Naive thymus-derived CD8-positive, alpha-beta T cell (primary cell): ENCODE measurements at regions not wholly inside any gene's neighbourhood (a gene's known extent, or its start where the extent isn't known, plus 50 kb on each side); places are given as distances from the start of the nearest gene placed in this dataset.

Source experiments
- ATAC-seq, 2 donors: fragments of 150-1000 bp; cut with Tn5 transposase in 1 of 2; sonication (Bioruptor Pico), chemical (Tn5 transposase) in 1 of 2; 1 replicate in 1 of 2; 2 replicates in 1 of 2; pipeline ENCODE4 v1.10.0; 2021; ENCODE audit warnings: mild to moderate bottlenecking in 2 of 2, moderate library complexity in 2 of 2
- POLR2A ChIA-PET: fragments of 350-600 bp; sonication (Branson Sonifier 250); formaldehyde crosslinking; loops from one replicate; lab custom pipeline; 2021; ENCODE audit warnings: antibody characterized with exemption; lab: Charles Lee
- DNase-seq, 10 donors: peaks; one replicate each; pipeline versions ENCODE4 v3.0.0 to v3.0.0-alpha.2; 2020 to 2022
- H3K27ac Mint-ChIP-seq, 10 donors: one replicate each; pipeline ENCODE4 v1.8.0; 2020 to 2022; ENCODE audit warnings: mild to moderate bottlenecking in 10 of 10, mixed read lengths in 10 of 10, moderate library complexity in 4 of 10, inconsistent platforms in 1 of 10
- H3K27me3 Mint-ChIP-seq, 5 donors: one replicate each; pipeline ENCODE4 v1.8.0; 2021 to 2022; ENCODE audit warnings: mixed read lengths in 5 of 5
- H3K36me3 Mint-ChIP-seq, 3 donors: one replicate each; pipeline ENCODE4 v1.8.0; 2020 to 2022; ENCODE audit warnings: mixed read lengths in 3 of 3, mild to moderate bottlenecking in 2 of 3, inconsistent platforms in 1 of 3
- H3K4me1 Mint-ChIP-seq, 4 donors: one replicate each; pipeline ENCODE4 v1.8.0; 2021 to 2022; ENCODE audit warnings: mixed read lengths in 4 of 4
- H3K4me3 Mint-ChIP-seq, 10 donors: one replicate each; pipeline ENCODE4 v1.8.0; 2020 to 2022; ENCODE audit warnings: mild to moderate bottlenecking in 10 of 10, mixed read lengths in 10 of 10, moderate library complexity in 6 of 10, inconsistent platforms in 1 of 10
- H3K9me3 Mint-ChIP-seq, 9 donors: one replicate each; pipeline ENCODE4 v1.8.0; 2020 to 2022; ENCODE audit warnings: mixed read lengths in 9 of 9, mild to moderate bottlenecking in 3 of 9, inconsistent platforms in 1 of 9, moderate library complexity in 1 of 9

DNA sequence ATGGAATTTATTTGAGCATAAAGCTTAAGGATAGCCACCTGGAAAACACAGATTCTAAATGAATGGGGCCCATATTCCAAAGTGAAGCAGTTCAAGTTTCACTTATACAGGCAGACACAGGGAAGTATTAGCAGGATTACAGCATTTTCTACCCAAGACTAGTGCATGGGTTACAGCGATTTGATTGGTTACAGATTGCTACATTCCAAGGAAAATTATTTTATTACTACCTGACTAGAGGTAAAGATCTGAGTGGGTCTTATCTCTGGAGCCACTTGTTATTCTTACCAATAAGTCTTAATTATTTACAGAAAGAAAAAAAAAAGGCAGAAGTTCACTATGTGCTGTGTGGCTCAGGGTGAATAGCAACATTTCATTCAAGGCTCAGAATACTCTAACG lies 87.4 kb upstream of the ITGB1 start:
- H3K27me3 Mint-ChIP-seq, result peaks cover 0 to 7% (median 0%) of the 10 kb centered on the region in 5 donors

DNA sequence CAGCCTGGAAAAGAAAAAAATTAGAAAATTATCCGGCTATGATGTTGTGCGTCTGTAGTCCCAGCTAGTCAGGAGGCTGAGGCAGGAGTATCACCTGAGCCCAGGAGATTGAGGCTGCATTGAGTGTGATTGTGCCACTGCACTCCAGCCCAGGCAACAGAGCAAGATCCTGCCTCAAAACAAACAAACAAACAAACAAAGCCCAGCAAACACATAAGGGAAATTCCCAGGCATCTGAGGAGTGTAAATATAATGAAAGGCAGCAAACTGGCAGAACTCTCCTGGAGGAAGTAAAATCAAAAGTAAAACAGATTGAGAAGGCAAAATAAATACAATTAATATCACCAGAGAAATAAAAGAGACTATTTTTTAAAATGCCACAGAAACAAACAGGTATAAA lies 84.5 kb upstream of the ITGB1 start:
- peaks cover 0 to 7% (median 0%) of the 10 kb centered on the region in 5 donors for H3K27me3 Mint-ChIP-seq
- H3K9me3 Mint-ChIP-seq, result no peaks in the 10 kb centered on the region
- POLR2A ChIA-PET, result no interaction called here
- peak overlapping the region in 1 of 10 donors; percentile 12 for H3K27ac Mint-ChIP-seq
- ATAC-seq (no peak), DNase-seq (no peak)
- peaks cover 0 to 2% (median 0%) of the 10 kb centered on the region in 3 donors for H3K36me3 Mint-ChIP-seq
- no peak overlapping the region for H3K4me3 Mint-ChIP-seq
- peaks cover 0 to 7% (median under 1%) of the 10 kb centered on the region in 4 donors for H3K4me1 Mint-ChIP-seq

More for the DNA sequence above, 87.4 kb upstream of the ITGB1 start:
- Mint-ChIP-seq H3K36me3 (peaks cover 0 to 2% (median 0%) of the 10 kb centered on the region in 3 donors), H3K9me3 (no peaks in the 10 kb centered on the region), H3K27ac (no peak overlapping the region), H3K4me1 (peaks cover 0 to 10% (median 5%) of the 10 kb centered on the region in 4 donors), H3K4me3 (no peak overlapping the region)
- ATAC-seq, result no peak
- POLR2A ChIA-PET, result no interaction called here
- no peak for DNase-seq

DNA sequence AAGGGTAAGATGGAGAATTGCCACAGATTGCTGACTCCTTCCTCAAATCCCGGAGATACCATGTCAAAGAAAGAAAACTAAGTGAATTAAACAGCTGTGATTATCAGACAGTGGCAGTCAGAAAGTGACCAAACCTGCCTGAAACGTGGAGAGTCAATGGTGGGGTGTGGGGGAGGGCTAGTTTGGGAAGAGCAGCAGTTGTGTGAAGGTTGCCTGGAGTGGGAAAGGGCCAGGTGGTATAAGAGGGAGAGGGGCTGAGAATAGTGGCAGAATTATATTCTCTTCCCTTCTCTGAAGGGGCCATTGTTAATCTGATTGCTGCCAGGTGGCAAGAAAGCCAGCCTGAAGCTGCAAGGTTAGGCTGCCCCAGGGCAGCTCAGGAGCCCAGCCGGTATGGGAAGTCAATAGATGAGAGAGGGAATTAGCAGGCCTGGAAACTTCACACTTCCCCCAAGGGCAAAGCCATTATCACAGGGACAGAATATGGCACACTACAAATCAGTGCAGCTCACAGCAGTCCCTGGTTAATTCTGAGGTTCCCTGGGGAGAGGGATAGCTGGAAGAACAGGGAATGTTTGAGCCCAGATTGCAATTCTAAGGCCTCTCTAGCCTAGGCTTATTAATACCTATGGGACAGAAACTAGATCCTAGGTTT lies 83.9 kb upstream of the ITGB1 start:
- Mint-ChIP-seq H3K27ac (peak overlapping the region in 1 of 10 donors; percentile 7), H3K36me3 (peaks cover 0 to 2% (median 0%) of the 10 kb centered on the region in 3 donors), H3K4me1 (peaks cover 0 to 2% (median under 1%) of the 10 kb centered on the region in 4 donors)

DNA sequence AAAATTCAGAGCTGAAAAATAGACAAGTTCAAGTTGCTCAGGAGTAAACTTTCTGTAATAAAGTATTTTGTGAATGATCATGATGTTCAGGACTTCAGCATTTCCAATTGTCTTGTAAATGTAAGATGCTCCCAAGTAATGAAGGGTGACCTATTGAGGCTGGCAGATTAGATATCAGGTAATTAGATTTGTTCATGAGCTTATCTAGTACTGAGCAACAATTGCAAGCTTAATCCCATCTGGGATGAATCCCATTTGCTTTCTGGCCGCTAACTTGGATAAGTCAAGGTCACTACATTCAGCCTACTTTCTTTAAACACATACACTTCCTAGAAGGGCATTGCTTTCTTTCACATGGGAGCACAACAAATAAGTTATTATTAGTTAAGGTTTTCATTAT lies 82.4 kb upstream of the ITGB1 start:
- Mint-ChIP-seq H3K27me3 (peaks cover 0 to 7% (median 0%) of the 10 kb centered on the region in 5 donors), H3K27ac (no peak overlapping the region), H3K9me3 (no peaks in the 10 kb centered on the region), H3K4me1 (peaks cover 0 to 2% (median 0%) of the 10 kb centered on the region in 4 donors), H3K36me3 (peaks cover 0 to 2% (median 0%) of the 10 kb centered on the region in 3 donors), H3K4me3 (no peak overlapping the region)
- POLR2A ChIA-PET, result no interaction called here
- ATAC-seq, result no peak
- DNase-seq, result no peak

More for the DNA sequence above, 83.9 kb upstream of the ITGB1 start:
- no peak for ATAC-seq
- no peak for DNase-seq
- Mint-ChIP-seq H3K9me3 (no peaks in the 10 kb centered on the region), H3K4me3 (no peak overlapping the region), H3K27me3 (peaks cover 0 to 7% (median 0%) of the 10 kb centered on the region in 5 donors)
- POLR2A ChIA-PET, result no interaction called here

DNA sequence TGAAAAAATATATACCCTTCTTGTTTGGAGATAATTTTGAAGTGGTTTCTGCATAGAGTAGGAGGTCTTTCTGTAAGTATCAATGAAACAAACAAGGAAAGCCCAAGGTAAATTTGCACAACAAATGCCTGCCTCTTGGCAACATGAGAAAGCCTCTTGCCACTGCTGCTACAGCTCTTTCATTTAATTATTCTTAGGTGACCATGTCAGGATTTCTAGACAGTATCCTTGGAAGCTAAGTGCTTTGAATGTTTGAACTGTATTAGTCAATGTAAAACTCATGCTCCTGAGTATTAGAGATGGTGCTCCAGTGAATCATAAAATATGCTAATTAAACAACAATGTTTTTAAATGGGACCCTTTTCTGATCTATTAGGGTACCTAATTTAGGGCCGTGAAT lies 81.2 kb upstream of the ITGB1 start:
- H3K27ac Mint-ChIP-seq, result no peak overlapping the region

DNA sequence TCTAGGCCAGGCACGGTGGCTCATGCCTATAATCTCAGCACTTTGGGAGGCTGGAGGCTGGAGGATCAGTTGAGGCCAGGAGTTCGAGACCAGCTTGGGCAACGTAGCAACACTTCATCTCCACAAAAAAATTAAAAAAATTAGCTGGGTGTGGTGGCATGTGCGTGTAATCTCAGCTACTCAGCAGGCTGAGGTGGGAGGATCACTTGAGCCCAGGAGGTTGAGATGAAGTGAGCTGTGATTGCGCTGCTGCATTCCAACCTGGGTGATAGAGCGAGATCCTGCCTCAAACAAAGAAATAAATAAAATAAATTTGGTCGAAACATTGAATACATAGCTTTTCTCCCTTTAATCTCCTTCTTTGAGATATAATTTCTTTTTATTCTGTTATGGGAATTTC lies 80.6 kb upstream of the ITGB1 start:
- Mint-ChIP-seq H3K36me3 (peaks cover 0 to 2% (median 0%) of the 10 kb centered on the region in 3 donors), H3K4me1 (peaks cover 0 to 2% (median 0%) of the 10 kb centered on the region in 4 donors), H3K27me3 (peaks cover 0 to 7% (median 0%) of the 10 kb centered on the region in 5 donors), H3K27ac (peak overlapping the region in 1 of 10 donors; percentile 15), H3K4me3 (no peak overlapping the region), H3K9me3 (no peaks in the 10 kb centered on the region)
- no peak for DNase-seq
- ATAC-seq, result no peak
- POLR2A ChIA-PET, result no interaction called here

More for the DNA sequence above, 81.2 kb upstream of the ITGB1 start:
- POLR2A ChIA-PET, result no interaction called here
- no peaks in the 10 kb centered on the region for H3K9me3 Mint-ChIP-seq
- peaks cover 0 to 2% (median 0%) of the 10 kb centered on the region in 3 donors for H3K36me3 Mint-ChIP-seq
- ATAC-seq (no peak), DNase-seq (no peak)
- H3K27me3 Mint-ChIP-seq, result peaks cover 0 to 7% (median 0%) of the 10 kb centered on the region in 5 donors
- H3K4me1 Mint-ChIP-seq, result peaks cover 0 to 2% (median 0%) of the 10 kb centered on the region in 4 donors
- H3K4me3 Mint-ChIP-seq, result no peak overlapping the region

DNA sequence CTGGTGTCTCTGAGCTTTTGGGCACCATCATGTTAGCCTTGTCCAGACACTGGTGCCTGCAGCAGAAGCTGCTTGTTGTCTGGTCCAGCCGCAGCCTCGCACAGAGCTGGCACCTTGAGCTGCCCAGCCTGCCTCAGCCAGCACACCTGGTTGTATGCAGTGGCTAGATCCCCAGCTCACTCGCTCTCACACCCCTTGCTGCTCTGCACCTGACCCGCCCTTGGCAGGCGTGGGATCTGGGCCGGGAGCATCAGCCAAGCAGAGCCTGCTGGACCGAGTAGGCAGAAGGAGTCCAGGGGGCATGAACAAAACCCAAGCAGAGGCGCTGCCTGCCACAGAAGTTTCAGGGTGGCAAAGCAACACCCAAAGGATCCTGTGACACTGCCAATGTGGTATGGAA lies 79.7 kb upstream of the ITGB1 start:
- peaks cover 0 to 2% (median 0%) of the 10 kb centered on the region in 3 donors for H3K36me3 Mint-ChIP-seq
- H3K4me3 Mint-ChIP-seq, result no peak overlapping the region
- DNase-seq (no peak), ATAC-seq (no peak)
- H3K27me3 Mint-ChIP-seq, result peaks cover 0 to 7% (median 0%) of the 10 kb centered on the region in 5 donors
- H3K9me3 Mint-ChIP-seq, result no peaks in the 10 kb centered on the region
- H3K27ac Mint-ChIP-seq, result peak overlapping the region in 1 of 10 donors; percentile 28
- peaks cover 0 to 2% (median 0%) of the 10 kb centered on the region in 4 donors for H3K4me1 Mint-ChIP-seq
- POLR2A ChIA-PET, result interaction anchor here (0.9 kb wide), 1 partner anchor 47 kb away, joined by 3 read pairs; no protein-coding TSS in a partner anchor

DNA sequence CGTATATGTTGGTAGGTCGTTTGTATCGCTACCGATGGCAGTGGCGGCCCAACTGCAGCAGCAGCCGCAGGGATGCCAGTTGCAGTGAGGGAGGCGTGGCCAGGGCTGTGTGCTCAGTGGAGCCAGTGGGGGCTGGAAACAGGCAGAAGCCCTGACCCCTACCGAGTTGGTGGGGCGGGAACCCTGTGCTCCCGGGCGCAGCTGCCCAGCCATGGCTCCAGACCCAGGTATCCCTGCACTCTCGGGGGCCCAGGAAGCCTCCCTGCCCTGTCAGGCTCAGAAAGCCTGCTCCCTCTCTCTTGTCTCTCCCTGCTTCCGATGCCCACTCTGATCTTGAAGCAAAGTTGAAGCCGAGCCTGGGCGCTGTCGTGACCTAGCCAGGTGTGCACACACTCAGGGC lies 78.6 kb upstream of the ITGB1 start:
- H3K27me3 Mint-ChIP-seq, result peaks cover 0 to 4% (median 0%) of the 10 kb centered on the region in 5 donors
- no peak overlapping the region for H3K27ac Mint-ChIP-seq
- H3K9me3 Mint-ChIP-seq, result no peaks in the 10 kb centered on the region
- ATAC-seq (no peak), DNase-seq (no peak)
- peaks cover 0 to 2% (median 0%) of the 10 kb centered on the region in 4 donors for H3K4me1 Mint-ChIP-seq
- peaks cover 0 to 2% (median 0%) of the 10 kb centered on the region in 3 donors for H3K36me3 Mint-ChIP-seq
- POLR2A ChIA-PET, result interaction anchor here (0.9 kb wide), 1 partner anchor 48 kb away, joined by 3 read pairs; no protein-coding TSS in a partner anchor
- no peak overlapping the region for H3K4me3 Mint-ChIP-seq

DNA sequence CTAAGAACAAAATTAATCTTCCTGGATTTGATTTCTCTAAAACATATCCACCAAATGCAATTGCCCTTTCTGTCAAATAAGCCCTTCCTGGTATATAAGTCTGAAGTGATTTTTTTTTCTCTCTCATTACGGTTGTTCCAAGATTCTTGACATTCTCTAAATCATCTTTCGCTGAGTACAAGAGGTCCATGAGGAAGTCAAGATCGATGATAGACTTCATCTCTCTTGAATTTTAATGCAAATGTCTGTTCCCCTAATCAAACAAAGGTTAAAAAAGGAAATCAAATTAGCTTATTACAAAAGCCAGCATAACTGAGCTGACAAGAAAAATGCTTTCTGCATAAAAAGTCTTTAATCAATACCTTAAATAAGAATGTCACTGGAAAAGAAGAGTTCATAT lies 77.4 kb upstream of the ITGB1 start:
- Mint-ChIP-seq H3K27me3 (peaks cover 0 to 2% (median 0%) of the 10 kb centered on the region in 5 donors), H3K4me3 (no peak overlapping the region), H3K4me1 (peaks cover 0 to 2% (median 1%) of the 10 kb centered on the region in 4 donors), H3K9me3 (no peaks in the 10 kb centered on the region), H3K27ac (peak overlapping the region in 1 of 10 donors; percentile 4), H3K36me3 (no peaks in the 10 kb centered on the region)
- POLR2A ChIA-PET, result no interaction called here
- DNase-seq (no peak), ATAC-seq (no peak)

DNA sequence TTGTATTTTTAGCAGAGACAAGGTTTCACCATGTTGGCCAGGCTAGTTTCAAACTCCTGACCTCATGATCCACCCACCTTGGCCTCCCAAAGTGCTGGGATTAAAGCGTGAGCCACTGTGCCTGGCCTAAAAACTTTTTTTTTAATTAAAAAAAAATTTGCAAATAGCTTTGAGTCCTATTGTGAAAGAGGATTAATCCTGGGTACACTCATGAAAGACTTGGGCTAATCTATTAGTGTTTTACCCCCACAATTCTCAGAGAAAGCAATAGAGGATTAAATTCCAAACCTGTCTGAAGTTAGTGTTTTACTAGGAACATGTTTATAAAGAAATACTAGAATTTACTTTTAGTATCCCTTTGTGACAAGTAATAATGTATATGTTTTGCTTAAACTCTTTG lies 76.9 kb upstream of the ITGB1 start:
- Mint-ChIP-seq H3K9me3 (no peaks in the 10 kb centered on the region), H3K4me1 (peaks cover 0 to 4% (median 1%) of the 10 kb centered on the region in 4 donors), H3K36me3 (no peaks in the 10 kb centered on the region), H3K4me3 (no peak overlapping the region), H3K27me3 (peaks cover 0 to 2% (median 0%) of the 10 kb centered on the region in 5 donors), H3K27ac (no peak overlapping the region)
- POLR2A ChIA-PET, result no interaction called here
- DNase-seq, result no peak
- no peak for ATAC-seq

DNA sequence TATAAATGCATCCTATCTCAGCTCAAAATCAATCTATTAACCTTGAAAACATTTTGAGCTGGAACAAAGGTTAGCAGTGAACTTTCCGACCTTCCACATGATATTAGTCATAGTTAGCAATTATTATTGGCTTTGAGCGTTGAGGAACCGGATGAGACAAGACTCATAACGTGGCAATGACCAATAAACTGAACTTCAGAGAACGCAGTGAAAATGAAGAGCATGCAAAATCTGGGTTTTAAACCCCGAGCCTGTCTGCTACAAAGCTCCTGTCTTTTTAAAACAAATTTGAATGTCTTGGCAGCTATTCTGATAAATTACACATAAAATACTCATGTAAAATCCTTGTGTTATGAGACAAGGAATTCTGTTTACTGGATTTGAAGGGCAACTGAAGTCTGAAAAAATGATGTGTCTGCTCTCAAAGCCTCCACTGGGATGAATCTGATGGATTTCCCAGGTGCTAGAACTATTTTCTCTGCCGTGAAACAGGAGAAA lies 74.7 kb upstream of the ITGB1 start:
- H3K4me1 Mint-ChIP-seq, result peaks cover 4 to 22% (median 19%) of the 10 kb centered on the region in 4 donors

DNA sequence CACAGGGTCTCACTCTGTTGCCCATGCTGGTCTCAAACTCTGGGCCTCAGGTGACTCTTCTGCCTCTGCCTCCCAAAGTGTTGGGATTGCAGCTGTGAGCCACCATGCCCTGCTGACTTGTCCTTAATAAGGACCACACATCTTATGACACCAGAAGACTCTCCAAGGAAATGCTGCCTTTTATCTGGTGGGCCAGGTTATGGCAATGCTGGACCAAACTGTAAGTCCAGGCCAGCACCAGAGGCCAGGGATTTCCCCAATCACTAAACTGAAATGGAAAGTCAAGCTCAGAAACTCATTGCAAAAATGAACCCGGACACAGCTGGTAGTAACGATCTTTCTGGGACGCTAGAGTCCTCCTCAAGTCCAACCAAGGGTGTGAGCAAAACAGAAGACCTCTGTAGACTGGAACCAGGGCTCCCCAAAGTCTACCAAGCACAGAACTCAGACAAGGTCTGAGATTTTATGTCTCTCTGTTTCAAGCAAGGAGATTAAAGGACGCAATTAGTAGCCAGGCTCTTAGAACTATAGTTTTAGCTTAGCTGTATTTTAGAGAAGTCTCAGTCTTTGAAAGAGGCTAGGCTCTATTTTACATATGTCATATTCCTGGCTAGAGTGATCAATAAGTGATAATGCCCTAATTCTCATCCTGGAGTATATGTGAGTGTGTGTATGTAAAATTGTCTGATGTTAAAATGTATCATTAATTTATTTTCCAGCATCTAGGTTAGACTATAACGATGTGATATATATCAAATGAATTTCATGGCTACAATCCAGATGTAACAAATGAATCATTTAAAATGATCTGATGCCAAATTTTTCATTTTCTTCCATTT lies 74.0 kb upstream of the ITGB1 start:
- POLR2A ChIA-PET, result no interaction called here

More for the DNA sequence above, 74.7 kb upstream of the ITGB1 start:
- Mint-ChIP-seq H3K27ac (peak overlapping the region in 1 of 10 donors; percentile 13), H3K4me3 (no peak overlapping the region), H3K36me3 (no peaks in the 10 kb centered on the region), H3K9me3 (no peaks in the 10 kb centered on the region), H3K27me3 (peaks cover 0 to 2% (median 0%) of the 10 kb centered on the region in 5 donors)
- no peak for ATAC-seq
- POLR2A ChIA-PET, result no interaction called here
- DNase-seq, result no peak

More for the DNA sequence above, 74.0 kb upstream of the ITGB1 start:
- ATAC-seq (no peak), DNase-seq (no peak)
- peaks cover 4 to 29% (median 26%) of the 10 kb centered on the region in 4 donors for H3K4me1 Mint-ChIP-seq
- H3K4me3 Mint-ChIP-seq, result no peak overlapping the region
- no peaks in the 10 kb centered on the region for H3K9me3 Mint-ChIP-seq
- H3K36me3 Mint-ChIP-seq, result no peaks in the 10 kb centered on the region
- peaks cover 0 to 2% (median 0%) of the 10 kb centered on the region in 5 donors for H3K27me3 Mint-ChIP-seq
- H3K27ac Mint-ChIP-seq, result peak overlapping the region in 2 of 10 donors; percentile 3 to 13
